Embryonic facial prominence (tissue), 1 donor: ENCODE measurements at regions not wholly inside any gene's neighbourhood (a gene's known extent, or its start where the extent isn't known, plus 50 kb on each side); places are given as distances from the start of the nearest gene placed in this dataset.
"Not testable (repeated sequence)": the region's sequence is repeated elsewhere in the genome, so short reads cannot be mapped to it uniquely, and the experiment has no call there.

Source experiments
- DNase-seq: peaks from one replicate; pipeline ENCODE4 v3.0.0-alpha.2; 2016; ENCODE audit errors: extremely low spot score

DNA sequence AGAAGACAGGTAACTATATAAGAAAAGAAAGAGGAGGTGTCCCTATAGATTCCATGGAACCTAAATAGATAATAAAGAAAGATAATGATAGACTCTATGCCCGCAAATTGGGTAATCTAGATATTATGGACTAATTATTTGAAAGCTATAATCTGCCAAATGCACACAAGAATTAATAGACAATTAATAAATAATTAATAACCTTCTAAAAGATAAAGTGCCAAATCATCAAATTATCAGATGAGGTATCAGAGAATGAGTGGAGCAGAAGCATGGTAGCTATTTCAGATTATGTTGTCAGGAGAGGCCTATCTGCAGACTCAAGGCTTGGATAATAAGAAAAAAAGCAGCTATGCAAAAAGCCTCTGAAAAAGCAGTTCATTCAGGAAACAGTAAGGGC lies 1120.8 kb downstream of the PLA2G4A start:
- DNase-seq: no peak

DNA sequence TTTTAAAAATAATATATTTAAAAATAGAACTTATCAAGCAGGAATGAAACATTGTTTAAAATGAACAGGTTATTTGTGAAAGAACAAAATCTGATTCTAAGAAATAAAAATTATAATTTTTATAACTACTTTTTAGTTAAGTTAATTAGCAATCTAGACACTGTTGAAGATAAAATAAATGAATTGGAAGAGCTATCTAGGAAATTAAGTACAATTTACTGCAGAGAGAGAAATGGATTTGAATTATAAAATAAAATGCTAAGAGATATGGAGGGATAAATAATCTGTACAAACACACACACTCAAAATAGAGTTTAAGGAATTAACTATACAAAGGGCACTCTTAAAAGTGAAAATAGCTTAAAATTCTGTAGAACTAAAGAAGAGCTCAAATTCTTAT lies 1123.1 kb downstream of the PLA2G4A start:
- DNase-seq: no peak

DNA sequence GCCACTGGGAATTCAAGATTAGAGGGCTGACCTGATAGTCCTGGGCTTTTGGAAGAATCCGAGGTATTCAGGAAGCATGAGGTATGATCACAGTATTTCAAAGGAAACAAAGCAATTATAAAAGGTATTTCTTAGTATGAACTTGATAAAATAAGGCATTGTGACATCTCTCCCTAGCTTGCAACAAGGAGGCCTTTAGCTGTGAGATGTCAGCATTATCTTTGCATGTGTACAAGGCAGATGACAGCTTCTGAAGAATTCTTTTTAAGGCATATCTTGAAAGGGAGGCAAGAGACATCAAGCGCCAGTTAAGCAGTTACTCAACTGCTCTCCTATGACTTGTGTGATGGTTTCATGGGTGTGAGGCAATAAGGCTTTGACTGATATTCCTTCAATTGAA lies 1123.7 kb downstream of the PLA2G4A start:
- no peak for DNase-seq

DNA sequence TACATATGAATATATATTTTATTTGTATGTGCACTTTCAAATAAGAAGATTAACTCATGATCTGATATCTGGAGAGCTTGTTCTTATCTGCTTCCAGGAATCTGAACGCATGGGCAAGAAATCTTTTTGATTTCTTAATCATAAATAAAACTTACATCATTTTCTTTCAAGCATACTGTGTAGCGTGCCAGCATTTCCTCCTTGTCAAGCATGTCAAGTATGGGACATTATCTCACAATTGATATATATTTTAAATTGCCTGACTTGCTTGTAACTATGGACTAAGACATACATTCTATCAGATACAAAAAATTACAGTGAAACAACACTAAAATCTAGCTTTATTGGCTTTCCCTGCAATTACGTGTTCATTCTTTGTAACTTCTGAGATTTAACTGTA lies 1128.2 kb downstream of the PLA2G4A start:
- no peak for DNase-seq

DNA sequence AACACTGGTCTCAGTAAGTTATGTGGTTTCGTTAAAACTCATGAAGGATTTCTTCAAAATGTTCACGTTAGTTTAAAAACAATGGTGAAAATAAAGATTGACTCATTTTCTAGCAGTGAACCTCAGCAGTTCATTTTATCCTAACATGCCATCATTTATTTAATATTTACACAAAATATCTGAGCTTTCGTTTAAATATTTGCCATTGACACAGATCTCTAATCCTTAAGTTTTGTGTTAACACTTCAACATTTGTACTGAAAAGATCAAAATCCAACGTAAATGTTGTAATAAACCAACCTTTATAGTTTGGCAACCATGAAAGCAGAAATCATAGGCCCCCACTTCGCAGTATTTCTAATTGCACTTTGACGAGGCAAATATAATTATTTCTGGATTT lies 1129.5 kb downstream of the PLA2G4A start:
- DNase-seq: no peak

DNA sequence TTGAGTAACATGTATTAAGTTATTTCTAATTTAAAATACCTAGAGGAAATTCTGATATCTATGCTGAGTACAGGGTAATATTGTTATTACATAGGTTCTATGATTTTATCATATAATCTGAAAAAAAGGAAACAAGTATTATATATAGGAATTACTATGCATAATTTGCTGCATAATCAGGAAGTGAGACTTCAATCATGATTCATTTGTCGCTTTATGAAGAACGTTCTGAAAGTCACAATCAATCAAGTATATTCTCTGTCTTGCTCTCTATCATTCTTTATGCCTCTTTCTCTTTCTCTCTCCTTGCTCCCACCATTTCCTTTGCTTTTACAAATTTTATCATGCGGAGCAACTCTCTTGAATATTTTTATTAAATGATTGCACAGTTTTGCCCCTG lies 1130.3 kb downstream of the PLA2G4A start:
- DNase-seq: no peak

DNA sequence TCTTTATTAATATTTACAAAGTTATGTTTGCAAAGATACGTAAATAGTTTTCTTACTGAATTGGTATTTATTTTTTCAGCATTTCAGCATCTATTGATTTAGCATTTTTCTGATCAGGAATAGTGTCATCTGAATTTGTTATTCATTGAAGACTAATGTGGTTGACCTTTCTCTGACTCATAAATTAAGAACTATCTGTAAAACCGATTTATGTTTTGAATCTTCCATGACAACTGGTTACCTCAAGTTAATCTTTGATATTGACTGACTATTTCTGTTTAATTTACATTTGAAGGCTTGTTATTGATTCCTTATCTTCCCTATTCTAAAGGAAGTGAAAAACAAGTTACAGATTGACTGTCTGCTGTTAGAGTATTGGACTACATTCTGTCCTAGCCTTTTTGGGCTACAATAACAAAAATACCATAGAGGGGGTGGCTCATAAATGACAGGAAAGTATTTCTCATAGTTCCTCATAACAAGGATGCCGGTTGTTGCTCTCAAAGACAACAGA lies 1131.4 kb downstream of the PLA2G4A start:
- no peak for DNase-seq

DNA sequence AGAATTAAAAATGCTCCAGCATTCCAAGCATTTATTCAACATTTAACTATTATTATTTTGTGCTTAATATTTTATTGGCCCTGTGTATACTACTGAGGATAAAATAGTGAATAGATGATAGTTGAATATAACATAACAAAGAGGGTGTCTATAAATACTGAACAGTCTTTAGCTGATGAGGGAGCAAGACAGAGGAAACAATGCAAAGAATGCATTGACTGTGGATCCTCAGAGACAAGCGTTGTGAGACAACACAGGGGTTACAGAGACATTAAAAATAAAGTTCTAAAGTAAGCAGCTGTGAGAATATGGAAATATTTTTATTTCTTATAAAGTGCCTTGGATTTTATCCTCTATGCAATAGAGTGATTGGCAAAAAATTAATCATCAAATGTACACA lies 1133.1 kb downstream of the PLA2G4A start:
- DNase-seq: no peak

DNA sequence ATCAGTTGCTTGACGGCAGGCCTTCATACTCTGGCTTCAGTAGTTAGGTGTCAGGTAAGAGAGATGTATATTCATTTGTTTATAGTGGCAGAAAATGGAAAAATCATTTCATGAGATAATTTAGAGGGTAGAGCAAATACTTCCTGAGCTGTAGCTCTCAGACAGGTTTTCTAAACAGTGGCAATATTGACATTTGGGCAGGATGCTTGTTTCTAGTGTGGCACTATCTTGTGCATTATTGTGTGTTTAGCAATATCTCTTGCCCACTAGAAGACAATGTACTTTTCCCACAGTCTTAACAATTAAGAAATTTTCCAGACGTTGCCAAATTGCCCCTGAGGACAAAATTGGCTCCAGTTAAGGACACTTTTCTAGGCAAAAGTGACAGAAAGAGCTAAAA lies 1143.1 kb downstream of the PLA2G4A start:
- no peak for DNase-seq

DNA sequence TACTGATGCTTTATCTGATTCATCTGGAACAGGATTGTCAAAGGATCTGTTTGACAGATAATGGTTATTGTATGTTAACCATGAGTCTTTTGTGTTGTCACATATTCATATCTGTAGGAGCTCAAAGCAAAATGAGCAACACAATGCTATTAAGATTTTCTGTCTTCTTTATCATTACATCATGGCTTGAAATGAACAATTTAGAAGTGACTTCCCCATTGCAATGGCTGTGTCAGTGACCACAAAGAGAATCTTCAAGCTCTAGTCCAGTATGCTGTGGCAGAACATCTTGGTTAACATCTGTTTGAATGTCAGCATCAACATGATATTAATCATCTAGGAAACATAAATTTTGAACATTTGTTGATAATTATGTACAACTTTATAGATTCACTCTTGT lies 1148.5 kb downstream of the PLA2G4A start:
- DNase-seq: no peak

DNA sequence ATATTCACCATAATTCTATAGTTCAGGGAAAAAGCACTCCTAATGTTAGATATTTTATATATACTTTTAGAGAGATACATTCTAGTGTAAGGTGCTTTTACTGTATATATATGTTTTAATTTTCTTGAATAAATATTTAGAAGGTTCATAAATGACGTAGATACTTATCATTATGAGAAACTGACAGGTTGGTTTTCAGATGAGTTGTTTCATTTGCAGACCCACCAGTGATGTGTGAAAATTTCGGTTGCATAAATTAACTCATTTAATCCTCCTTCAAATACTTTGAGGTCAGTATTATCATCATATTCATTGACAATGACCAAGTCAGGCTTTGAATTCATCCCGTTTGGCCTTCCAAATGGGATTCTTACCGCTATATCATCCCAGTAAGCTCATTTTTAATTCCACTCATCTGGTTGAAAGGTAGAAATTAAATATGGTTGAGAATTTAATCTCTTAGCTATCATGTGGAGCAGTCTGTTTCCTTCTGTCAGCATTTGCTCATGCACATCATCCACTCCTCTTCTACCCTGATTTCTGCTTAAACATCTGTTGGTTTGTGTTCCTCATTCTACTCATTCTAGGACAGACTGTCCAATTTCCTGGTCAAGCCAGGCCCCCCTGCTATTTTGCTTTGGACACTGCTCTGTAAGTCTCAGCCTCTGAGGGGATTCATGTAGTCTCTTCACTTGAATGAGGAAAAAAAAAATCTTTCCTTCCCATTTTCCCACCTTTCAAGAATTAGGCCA lies 1156.6 kb downstream of the PLA2G4A start:
- DNase-seq: no peak

DNA sequence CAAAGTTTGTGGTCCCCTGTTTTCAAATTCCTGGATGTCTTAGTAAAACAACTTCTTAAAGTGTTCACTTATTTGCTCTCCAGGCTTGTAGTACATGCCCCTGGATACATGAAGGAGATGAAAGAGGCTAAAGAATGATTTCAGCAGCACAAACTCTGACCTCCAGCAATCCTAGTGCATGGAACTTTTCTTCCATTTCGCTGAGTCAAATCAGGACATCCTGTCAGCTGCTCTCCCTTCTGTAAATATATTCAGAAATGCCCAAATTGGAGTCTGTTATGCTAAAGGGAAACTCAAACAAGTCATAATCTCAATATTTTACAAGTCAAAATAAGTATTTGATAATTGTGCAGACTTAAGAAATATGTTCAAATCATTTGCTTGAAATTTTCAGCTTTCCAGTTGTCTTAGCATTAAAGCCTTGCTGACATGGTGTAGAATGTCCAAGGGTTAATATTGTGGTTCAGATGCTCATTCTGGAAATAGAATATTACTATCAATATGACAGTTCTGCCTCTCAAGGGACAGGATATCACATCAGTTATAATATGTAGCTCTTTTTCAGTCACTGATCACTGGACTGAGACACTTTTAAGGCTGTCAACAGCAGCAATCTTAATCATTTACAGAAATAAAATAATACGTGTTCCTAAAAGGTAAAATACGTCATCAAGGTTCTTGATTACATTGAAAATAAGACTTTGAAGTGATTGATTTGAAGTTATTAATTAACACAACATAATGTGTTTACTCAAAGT lies 1157.3 kb downstream of the PLA2G4A start:
- no peak for DNase-seq

DNA sequence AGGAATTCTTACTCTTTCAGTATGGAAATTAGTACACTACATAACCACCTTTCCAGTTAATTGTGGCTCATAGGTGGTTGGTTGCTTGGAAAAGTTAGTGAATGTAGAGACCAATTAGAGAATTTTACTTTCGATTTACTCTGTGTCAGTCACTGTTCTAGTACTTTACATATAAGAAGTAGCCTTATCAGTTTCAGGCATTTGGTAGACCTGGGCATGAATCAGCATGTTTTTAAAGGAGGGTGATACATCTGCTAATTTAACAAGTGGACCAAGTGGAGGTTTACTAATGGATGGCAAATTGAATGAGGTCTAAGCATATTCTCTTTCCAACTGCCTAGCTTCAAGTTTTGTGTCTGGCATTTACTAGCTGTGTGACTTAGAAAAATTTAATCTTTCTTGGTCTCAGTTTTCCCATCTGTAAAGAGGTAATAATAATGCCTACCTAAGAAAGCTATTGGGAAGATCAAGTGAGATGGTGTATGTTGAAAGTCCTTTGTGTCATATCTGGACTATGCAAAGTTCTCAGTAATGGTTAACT lies 1158.6 kb downstream of the PLA2G4A start:
- no peak for DNase-seq

DNA sequence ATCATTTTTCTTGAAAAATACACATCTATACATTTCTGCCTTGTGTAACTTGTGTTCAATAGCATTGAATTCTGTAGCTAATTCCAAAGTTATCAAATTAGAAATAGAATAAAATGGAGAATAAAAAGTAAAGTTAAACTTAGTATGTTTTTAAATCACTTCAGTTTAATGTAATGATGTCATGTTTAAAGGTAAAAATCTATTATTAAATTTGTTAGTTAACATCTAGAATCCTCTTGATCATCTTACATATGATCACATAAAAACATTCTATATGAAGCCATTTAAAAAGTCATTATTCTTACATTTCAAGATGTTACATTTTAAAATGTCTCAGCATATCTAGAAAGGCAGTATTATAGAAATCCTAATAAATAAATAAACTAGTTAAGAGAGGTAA lies 1163.2 kb downstream of the PLA2G4A start:
- DNase-seq: no peak

DNA sequence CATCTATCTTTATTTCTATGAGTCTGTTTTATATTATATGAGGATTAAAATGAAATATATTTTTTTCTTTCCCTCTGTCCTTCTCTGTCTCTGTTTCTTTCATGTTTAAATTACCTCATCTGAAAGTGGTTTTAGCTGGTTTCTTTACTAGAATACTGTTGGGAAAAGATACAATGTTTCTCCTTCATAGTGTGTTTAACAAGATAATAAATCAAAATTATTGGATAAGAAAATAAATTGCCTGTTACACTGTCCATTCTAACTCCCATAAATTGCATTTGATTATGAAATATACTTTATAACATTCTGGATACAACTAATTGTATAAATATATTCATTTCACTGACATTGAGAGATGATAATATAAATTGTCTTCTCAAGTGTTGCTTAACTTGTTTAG lies 1168.0 kb downstream of the PLA2G4A start:
- DNase-seq: no peak

DNA sequence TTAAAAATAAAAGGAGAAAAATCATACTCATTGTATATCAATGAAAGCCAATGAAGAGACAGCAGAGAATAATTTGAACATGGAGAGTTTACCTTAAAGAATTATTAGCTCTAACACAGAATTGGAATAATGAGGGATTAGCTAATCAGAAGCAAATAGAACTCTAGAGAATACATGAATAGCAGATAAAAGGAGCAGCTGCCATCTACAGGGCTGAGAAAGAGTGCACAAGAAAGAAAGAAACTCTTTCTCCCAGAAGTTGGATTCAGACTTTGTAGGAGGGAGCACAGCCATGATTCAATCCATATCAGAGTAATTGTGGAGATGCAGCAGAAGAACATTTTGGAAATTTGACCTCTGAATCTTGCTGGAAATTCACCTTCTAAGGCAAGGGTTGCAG lies 1171.2 kb downstream of the PLA2G4A start:
- DNase-seq: no peak

DNA sequence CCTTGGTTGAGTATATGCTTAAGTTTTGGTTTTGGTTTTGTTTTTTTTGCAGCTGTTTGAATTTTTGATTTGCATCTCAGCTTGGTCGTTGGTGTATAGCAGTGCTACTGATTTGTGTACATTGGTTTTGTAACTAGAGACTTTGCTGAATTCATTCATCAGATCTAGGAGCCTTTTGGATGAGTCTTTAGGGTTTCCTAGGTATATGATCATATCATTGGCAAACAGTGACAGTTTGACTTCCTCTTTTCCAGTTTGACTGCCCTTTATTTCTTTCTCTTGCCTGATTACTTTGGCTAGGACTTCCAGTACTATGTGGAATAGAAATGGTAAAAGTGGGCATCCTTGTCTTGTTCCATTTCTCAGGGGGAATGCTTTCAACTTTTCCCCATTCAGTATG lies 1174.9 kb downstream of the PLA2G4A start:
- not testable (repeated sequence) for DNase-seq

DNA sequence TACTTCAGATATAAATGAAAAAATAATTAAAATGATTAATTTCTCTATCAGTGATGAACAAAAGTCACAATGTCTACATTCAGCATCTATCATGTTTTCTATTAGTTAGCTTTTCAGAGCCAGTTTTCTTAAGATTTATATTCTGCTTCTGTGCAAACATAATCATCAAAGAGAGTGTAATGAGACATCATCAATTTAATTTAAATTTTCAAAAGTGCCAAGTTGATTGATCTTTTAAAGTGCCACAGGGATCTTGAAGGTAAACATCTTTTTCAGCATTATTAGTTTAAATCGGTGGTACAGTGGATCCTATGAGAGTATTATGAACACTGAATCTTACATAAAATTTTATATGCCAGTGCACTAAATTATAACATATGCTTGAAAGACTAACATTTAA lies 1176.1 kb downstream of the PLA2G4A start:
- no peak for DNase-seq

DNA sequence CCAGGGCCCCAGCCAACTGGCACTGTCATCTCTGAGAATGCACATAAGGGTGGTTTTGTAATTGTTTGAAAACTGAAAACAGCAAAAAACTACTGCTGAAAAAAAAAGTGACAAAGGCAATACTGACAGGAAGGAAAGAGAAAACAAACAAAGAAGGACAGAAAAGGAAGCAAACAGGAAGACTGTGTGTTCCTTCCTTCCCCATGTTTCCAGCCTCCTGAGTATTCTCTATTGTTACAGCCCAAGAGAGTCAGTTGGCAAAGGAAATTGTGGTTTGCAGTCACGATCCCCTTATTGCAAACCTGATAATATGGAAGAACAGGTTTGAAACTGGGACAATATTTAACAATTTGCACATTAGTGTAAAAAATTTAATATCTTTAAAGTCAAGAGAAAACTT lies 1177.6 kb downstream of the PLA2G4A start:
- no peak for DNase-seq

DNA sequence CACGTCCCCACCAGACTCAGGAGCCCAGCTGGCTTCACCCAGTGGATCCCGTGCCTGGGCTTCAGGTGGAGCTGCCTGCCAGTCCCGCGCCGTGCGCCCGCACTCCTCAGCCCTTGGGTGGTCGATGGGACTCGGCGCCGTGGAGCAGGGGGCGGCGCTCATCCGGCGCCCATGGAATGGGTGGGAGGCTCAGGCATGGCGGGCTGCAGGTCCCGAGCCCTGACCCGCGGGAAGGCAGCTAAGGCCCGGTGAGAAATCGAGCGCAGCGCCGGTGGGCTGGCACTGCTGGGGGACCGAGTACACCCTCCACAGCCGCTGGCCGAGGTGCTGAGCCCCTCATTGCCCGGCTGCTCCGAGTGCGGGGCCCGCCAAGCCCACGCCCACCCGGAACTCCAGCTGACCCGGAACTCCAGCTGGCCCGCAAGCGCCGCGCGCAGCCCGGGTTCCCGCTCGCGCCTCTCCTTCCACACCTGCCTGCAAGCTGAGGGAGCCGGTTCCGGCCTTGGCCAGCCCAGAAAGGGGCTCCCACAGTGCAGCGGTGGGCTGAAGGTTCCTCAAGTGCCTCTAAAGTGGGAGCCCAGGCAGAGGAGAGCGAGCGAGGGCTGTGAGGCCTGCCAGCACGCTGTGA lies 1184.6 kb downstream of the PLA2G4A start:
- DNase-seq: not testable (repeated sequence)

DNA sequence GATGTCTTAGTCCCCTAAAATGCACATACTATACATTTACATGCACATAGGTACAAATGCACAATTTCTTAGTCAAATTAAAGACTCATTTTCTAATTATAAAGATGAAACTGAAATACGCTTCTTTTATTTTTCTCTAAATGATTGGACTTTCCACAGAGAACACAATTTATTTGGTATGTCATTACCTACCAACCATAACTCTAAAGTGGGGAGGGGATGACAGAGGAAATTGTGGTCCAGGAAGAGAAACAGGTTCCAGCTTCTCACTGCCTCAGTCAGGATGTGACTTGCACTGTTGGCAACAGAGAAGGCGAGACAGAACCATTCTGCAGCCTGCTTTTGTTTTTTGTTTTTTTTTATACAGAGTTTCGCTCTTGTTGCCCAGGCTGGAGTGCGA lies 1189.2 kb downstream of the PLA2G4A start:
- no peak for DNase-seq

DNA sequence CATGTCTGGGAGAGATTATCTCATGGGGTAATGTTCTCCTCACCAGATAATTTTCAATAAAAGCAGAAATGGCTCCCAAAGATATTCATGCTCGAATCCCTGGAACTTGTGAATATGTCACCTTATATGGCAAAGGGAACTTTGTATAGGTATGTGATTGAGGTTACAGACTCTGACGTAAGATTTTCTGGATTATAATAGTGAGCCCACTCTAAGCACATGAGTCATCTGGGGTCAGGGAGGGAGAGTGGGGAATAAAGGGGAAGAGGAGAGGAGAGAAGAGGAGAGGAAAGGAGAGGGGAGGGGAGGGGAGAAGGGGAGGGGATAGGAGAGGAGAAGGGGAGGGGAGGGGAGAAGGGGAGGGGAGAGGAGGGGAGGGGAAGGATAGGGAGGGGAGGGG lies 1193.9 kb downstream of the PLA2G4A start:
- DNase-seq: no peak

DNA sequence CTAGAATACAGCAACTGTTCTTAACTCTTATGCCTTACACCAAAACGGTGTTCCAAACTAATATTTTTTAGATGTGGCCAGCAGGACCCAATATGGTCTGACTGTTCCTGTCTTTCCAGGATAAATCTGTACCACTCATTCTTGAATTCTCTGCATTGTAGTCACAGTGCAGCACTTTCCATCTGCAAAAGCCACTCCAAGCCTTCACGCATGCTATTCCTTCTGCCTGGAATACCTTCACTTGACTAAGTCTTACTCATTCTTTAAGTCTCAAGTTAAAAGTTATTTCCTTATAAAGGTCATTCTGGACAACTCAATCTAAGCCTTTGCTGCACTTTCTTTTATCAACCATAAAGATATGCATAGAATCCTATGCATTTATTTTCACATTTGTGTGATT lies 1194.5 kb downstream of the PLA2G4A start:
- DNase-seq: no peak
